HEK293 (cell line): ENCODE measurements at regions not wholly inside any gene's neighbourhood (a gene's known extent, or its start where the extent isn't known, plus 50 kb on each side); places are given as distances from the start of the nearest gene placed in this dataset.

ENCODE experiments used
- CTCF ChIA-PET: fragments of 350-600 bp; formaldehyde crosslinking; extraction: SDS; loops from one replicate; lab custom pipeline; 2021; ENCODE audit warnings: antibody characterized with exemption; lab: Yijun Ruan, JAX
- POLR2A ChIA-PET: fragments of 300-600 bp; formaldehyde crosslinking; extraction: SDS; loops from one replicate; lab custom pipeline; 2020; ENCODE audit warnings: antibody characterized with exemption, inconsistent platforms; lab: Yijun Ruan, JAX
- H3K27ac ChIP-seq: fragments of 200-500 bp; sonication (Bioruptor generic); 2 replicates; pipeline ENCODE4 v1.5.1; 2014; ENCODE audit warnings: low read depth, low read length, control low read depth, inconsistent platforms; ENCODE audit errors: extremely low read depth
- H3K36me3 ChIP-seq, 2 experiments: fragments of 200-500 bp in 1 of 2; sonication (Bioruptor generic) in 1 of 2; 1 replicate in 1 of 2; 2 replicates in 1 of 2; pipeline ENCODE4 v1.5.1; 2014 to 2017; ENCODE audit warnings: inconsistent platforms in 2 of 2, low read length in 2 of 2; ENCODE audit not compliant: control insufficient read depth in 2 of 2, insufficient read depth in 1 of 2
- H3K4me1 ChIP-seq: fragments of 200-500 bp; sonication (Bioruptor generic); 2 replicates; pipeline ENCODE4 v1.5.1; 2014; ENCODE audit warnings: mild to moderate bottlenecking, low read length, inconsistent platforms; ENCODE audit not compliant: control insufficient read depth, insufficient read depth
- H3K4me3 ChIP-seq: 2 replicates; pipeline ENCODE4 v1.5.1; 2011; ENCODE audit warnings: low read depth, mild to moderate bottlenecking, control low read depth, low read length, moderate library complexity
- H3K9me3 ChIP-seq: fragments of 200-500 bp; sonication (Bioruptor generic); 2 replicates; pipeline ENCODE4 v1.5.1; 2014; ENCODE audit warnings: low read depth, low read length, inconsistent platforms; ENCODE audit not compliant: control insufficient read depth, insufficient read depth
- BCL11A ChIP-seq: fragments of 450-650 bp; formaldehyde crosslinking; IDR thresholded peaks from 2 replicates; pipeline ENCODE4 v1.5.1; 2016; ENCODE audit warnings: low read depth, missing biosample characterization, missing genetic modification characterization
- OVOL3 ChIP-seq: fragments of 450-650 bp; formaldehyde crosslinking; IDR thresholded peaks from 2 replicates; pipeline ENCODE4 v1.5.1; 2016; ENCODE audit warnings: missing biosample characterization, missing genetic modification characterization
- SCRT2 ChIP-seq: fragments of 450-650 bp; formaldehyde crosslinking; IDR thresholded peaks from 2 replicates; pipeline ENCODE4 v1.5.1; 2016; ENCODE audit warnings: missing biosample characterization, missing genetic modification characterization
- ZBTB8A ChIP-seq: fragments of 450-650 bp; formaldehyde crosslinking; IDR thresholded peaks from 2 replicates; pipeline ENCODE4 v1.5.1; 2016; ENCODE audit warnings: missing biosample characterization, missing genetic modification characterization
- ZNF121 ChIP-seq: fragments of 450-650 bp; formaldehyde crosslinking; IDR thresholded peaks from 2 replicates; pipeline ENCODE4 v1.5.1; 2016; ENCODE audit warnings: missing biosample characterization, missing genetic modification characterization
- ZNF19 ChIP-seq: fragments of 450-650 bp; formaldehyde crosslinking; IDR thresholded peaks from 2 replicates; pipeline ENCODE4; 2016; ENCODE audit warnings: missing biosample characterization, missing genetic modification characterization, low read depth
- ZNF404 ChIP-seq: fragments of 450-650 bp; formaldehyde crosslinking; IDR thresholded peaks from 2 replicates; pipeline ENCODE4 v1.5.1; 2017; ENCODE audit warnings: missing biosample characterization, missing genetic modification characterization
- TF ChIP-seq, protein P1 (sequence below): fragments of 450-650 bp; formaldehyde crosslinking; optimal IDR thresholded peaks from 2 replicates; pipeline ENCODE3; 2016; ENCODE audit warnings: missing biosample characterization, mild to moderate bottlenecking, missing genetic modification characterization
- TF ChIP-seq, protein P2 (sequence below): fragments of 450-650 bp; formaldehyde crosslinking; IDR thresholded peaks from 2 replicates; pipeline ENCODE4 v1.5.1; 2017; ENCODE audit warnings: missing biosample characterization, missing genetic modification characterization
- TF ChIP-seq, protein P3 (sequence below): fragments of 450-650 bp; formaldehyde crosslinking; IDR thresholded peaks from 2 replicates; pipeline ENCODE4 v1.5.1; 2016; ENCODE audit warnings: missing biosample characterization, missing genetic modification characterization
- TF ChIP-seq, protein P4 (sequence below): fragments of 450-650 bp; formaldehyde crosslinking; IDR thresholded peaks from 2 replicates; pipeline ENCODE4 v1.5.1; 2016; ENCODE audit warnings: missing biosample characterization, missing genetic modification characterization

DNA sequence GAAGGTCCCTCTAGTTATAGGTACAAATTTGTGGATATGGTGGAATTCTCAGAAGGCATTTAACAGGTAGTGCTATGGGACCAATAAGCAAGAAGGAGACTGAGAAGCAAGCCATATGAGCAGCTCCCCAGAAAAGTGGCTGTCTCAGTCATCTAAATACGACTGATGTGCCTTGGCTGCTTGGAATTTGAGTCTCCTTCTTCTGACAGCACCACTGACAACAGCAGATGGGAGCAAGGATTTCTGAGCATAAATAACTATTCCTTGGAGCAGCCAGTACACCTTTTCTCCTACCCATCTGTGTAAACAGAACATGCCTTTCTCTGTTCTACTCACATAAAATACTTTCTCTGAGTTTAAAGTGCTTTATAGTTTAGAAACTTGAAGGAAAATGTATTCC, 196.2 kb downstream of the GABRG1 start (continued):
- TF ChIP-seq, protein P1, sequence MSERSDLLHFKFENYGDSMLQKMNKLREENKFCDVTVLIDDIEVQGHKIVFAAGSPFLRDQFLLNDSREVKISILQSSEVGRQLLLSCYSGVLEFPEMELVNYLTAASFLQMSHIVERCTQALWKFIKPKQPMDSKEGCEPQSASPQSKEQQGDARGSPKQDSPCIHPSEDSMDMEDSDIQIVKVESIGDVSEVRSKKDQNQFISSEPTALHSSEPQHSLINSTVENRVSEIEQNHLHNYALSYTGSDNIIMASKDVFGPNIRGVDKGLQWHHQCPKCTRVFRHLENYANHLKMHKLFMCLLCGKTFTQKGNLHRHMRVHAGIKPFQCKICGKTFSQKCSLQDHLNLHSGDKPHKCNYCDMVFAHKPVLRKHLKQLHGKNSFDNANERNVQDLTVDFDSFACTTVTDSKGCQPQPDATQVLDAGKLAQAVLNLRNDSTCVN (tag by site-specific recombination), result no peak
- TF ChIP-seq, protein P2, sequence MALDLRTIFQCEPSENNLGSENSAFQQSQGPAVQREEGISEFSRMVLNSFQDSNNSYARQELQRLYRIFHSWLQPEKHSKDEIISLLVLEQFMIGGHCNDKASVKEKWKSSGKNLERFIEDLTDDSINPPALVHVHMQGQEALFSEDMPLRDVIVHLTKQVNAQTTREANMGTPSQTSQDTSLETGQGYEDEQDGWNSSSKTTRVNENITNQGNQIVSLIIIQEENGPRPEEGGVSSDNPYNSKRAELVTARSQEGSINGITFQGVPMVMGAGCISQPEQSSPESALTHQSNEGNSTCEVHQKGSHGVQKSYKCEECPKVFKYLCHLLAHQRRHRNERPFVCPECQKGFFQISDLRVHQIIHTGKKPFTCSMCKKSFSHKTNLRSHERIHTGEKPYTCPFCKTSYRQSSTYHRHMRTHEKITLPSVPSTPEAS, result no peak

DNA sequence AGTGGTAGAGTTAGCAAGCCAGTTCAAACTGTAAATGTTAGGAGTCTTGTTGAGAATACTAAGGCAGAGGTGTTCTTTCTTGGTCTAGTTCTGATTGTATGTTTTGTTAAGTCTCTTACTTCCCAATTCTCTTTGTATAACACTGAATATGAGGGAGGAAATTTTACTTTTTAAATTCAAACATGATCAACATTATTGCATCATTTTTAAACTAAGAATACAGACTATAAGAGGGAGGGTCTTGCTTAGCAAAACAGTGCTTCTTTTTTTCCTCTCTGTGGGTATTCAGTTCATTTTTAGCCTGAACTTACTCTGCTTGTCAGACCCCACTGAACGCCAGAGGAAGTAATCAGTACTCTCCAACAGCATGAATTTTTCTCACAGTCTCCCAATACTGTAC, 198.0 kb downstream of the GABRG1 start:
- no peaks in the 10 kb centered on the region for H3K36me3 ChIP-seq
- no peak overlapping the region for H3K4me3 ChIP-seq
- TF ChIP-seq ZNF19 (tag by site-specific recombination) (no peak), SCRT2 (no peak)
- TF ChIP-seq, all 188 proteins: peak for 0
- no peak overlapping the region for H3K27ac ChIP-seq
- POLR2A ChIA-PET, result no interaction called here
- H3K4me1 ChIP-seq, result no peaks in the 10 kb centered on the region
- no peaks in the 10 kb centered on the region for H3K9me3 ChIP-seq
- CTCF ChIA-PET, result no interaction called here

DNA sequence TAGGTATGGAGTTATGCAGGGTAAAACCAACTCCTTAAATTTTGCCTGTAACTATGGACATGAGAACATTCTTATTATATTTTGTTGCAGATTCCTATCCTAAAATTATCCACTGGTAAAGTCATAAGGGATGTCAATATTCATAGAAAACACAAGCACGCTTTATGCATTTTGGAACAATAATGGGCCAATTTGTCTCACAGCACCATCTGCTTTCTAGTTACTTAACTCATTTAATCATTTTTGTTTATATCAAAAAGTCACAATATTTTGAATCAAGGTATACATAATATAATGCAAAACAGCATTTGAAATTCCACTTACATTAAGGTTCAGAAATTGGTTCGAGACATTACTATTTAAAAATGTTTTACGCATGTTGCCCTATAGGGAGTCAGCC, 203.0 kb downstream of the GABRG1 start:
- no peaks in the 10 kb centered on the region for H3K36me3 ChIP-seq
- CTCF ChIA-PET, result no interaction called here
- H3K27ac ChIP-seq, result no peak overlapping the region
- H3K9me3 ChIP-seq, result no peaks in the 10 kb centered on the region
- POLR2A ChIA-PET, result no interaction called here
- TF ChIP-seq ZNF121 (no peak), ZBTB8A (tag by site-specific recombination) (no peak), ZNF404 (tag by site-specific recombination) (no peak)
- TF ChIP-seq, protein P3, sequence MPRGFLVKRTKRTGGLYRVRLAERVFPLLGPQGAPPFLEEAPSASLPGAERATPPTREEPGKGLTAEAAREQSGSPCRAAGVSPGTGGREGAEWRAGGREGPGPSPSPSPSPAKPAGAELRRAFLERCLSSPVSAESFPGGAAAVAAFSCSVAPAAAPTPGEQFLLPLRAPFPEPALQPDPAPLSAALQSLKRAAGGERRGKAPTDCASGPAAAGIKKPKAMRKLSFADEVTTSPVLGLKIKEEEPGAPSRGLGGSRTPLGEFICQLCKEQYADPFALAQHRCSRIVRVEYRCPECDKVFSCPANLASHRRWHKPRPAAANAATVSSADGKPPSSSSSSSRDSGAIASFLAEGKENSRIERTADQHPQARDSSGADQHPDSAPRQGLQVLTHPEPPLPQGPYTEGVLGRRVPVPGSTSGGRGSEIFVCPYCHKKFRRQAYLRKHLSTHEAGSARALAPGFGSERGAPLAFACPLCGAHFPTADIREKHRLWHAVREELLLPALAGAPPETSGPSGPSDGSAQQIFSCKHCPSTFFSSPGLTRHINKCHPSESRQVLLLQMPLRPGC (tag by site-specific recombination), result no peak
- TF ChIP-seq, all 188 proteins: peak for 0
- H3K4me1 ChIP-seq, result no peaks in the 10 kb centered on the region
- H3K4me3 ChIP-seq, result no peak overlapping the region

DNA sequence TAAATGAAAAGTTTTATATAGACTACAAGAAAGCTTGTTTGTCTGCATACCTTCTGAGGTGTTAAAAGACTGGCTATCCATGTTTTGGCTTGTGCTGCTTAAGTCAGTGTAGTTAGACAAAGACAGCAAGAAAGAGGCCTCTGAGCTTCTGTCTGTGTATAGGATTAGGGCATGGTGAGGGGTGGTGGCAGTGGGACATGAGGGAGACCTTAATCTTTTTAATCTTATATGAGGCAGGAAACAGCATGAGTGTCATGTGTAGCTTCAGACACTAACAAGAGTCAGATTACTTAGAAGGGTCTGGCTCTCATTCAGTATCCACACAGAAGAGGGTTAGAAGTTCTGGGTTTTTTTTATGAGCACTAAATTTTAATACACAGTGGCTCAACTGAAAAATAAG, 213.3 kb downstream of the GABRG1 start:
- Histone ChIP-seq H3K4me1 (no peaks in the 10 kb centered on the region), H3K27ac (no peak overlapping the region), H3K36me3 (no peaks in the 10 kb centered on the region), H3K4me3 (no peak overlapping the region), H3K9me3 (no peaks in the 10 kb centered on the region)
- TF ChIP-seq, protein P4, sequence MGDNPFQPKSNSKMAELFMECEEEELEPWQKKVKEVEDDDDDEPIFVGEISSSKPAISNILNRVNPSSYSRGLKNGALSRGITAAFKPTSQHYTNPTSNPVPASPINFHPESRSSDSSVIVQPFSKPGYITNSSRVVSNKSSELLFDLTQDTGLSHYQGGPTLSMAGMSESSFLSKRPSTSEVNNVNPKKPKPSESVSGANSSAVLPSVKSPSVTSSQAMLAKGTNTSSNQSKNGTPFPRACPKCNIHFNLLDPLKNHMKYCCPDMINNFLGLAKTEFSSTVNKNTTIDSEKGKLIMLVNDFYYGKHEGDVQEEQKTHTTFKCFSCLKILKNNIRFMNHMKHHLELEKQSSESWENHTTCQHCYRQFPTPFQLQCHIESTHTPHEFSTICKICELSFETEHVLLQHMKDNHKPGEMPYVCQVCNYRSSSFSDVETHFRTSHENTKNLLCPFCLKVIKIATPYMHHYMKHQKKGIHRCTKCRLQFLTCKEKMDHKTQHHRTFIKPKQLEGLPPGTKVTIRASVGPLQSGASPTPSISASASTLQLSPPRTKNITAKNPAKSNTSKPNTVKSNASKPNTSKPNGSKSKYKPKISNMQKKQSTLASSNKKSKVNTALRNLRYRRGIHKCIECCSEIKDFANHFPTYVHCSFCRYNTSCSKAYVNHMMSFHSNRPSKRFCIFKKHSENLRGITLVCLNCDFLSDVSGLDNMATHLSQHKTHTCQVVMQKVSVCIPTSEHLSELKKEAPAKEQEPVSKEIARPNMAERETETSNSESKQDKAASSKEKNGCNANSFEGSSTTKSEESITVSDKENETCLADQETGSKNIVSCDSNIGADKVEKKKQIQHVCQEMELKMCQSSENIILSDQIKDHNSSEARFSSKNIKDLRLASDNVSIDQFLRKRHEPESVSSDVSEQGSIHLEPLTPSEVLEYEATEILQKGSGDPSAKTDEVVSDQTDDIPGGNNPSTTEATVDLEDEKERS (tag by site-specific recombination), result no peak
- TF ChIP-seq BCL11A (tag by site-specific recombination), result no peak
- TF ChIP-seq OVOL3, result no peak
- ChIA-PET POLR2A (no interaction called here), CTCF (interaction anchor here (1.1 kb wide), 1 partner anchor 15 kb away, joined by 3 read pairs; no protein-coding TSS in a partner anchor)
